Ascending aorta (tissue), 2 donors: ENCODE measurements at regions not wholly inside any gene's neighbourhood (a gene's known extent, or its start where the extent isn't known, plus 50 kb on each side); places are given as distances from the start of the nearest gene placed in this dataset.

ENCODE experiments used
- DNase-seq, 2 donors: peaks; one replicate each; pipeline ENCODE4 v3.0.0-alpha.2; 2019; ENCODE audit warnings: low spot score in 2 of 2
- H3K27ac ChIP-seq, 2 donors: fragments of 200-600 bp; sonication (generic); one replicate each; pipeline ENCODE4 v1.5.1; 2016 to 2017; ENCODE audit warnings: mild to moderate bottlenecking in 1 of 2
- H3K27me3 ChIP-seq: fragments of 200-600 bp; sonication (generic); one replicate; pipeline ENCODE4 v1.5.1; 2017
- H3K36me3 ChIP-seq, 2 donors: fragments of 200-600 bp; sonication (generic); one replicate each; pipeline ENCODE4 v1.5.1; 2016
- H3K4me1 ChIP-seq, 2 donors: fragments of 200-600 bp; sonication (generic); one replicate each; pipeline ENCODE4 v1.5.1; 2016 to 2017; ENCODE audit warnings: mild to moderate bottlenecking in 1 of 2
- H3K4me3 ChIP-seq, 2 donors: fragments of 200-600 bp; sonication (generic); one replicate each; pipeline ENCODE4 v1.5.1; 2016 to 2017; ENCODE audit warnings: mild to moderate bottlenecking in 1 of 2
- H3K9me3 ChIP-seq, 2 donors: fragments of 200-600 bp; sonication (generic); one replicate each; pipeline ENCODE4 v1.5.1; 2016
- intact Hi-C: fragments of 100-400 bp; cut with DNase I; formaldehyde crosslinking; loops from one replicate; pipeline ENCODE4 v1.15.1; 2023
- TF ChIP-seq, protein P1 (sequence below), 3 experiments: fragments of 200-600 bp in 2 of 3; fragments of 450-650 bp in 1 of 3; sonication (generic) in 2 of 3; IDR thresholded peaks; one replicate each; pipeline ENCODE4 v1.5.1; 2016 to 2019; ENCODE audit warnings: antibody characterized with exemption in 3 of 3, mild to moderate bottlenecking in 1 of 3, moderate library complexity in 1 of 3

DNA sequence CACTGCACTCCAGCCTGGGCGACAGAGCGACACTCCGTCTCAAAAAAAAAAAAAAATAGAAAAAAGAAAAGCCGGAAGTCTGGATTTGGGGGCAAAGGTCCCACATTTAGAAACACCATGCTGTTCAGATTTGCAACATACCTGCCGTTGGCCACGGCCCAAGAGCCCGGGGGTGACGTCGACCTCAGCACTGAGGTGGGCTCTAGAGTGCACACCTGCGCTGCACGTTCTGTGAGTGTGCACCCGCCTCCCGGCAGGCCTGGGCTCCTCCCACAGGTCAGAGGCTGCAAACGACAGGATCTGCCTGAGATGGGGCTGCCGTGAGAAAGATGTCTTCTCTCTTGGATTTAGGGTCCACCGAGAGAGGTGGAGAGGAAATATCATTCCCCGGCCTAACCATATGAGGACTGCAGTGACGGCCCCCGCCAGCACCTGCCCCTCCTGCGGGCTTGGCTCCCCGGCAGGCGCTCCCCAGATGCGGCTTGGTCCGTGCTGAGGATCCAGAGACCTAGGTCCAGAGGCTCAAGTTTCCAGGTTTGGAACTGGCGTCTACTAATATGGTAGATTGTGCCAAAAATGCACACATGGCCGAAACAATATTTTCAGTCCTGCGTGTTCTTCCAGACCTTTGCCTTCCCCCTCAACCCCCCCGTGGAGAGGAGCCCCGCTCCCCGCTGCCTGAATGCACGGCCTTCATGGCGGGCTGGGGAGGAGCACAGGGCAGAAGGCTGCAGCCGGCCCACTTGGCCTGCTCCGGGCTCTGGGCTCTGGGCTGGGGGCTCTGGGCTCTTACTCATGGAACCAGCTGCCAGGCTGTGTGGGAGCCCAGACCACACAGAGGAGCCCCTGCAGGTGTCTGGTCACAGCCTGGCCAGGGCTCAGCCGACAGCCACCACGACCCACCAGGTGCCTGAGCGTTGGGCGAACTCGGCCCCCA lies 58.8 kb upstream of the FBRSL1 start:
- no peak overlapping the region for H3K27ac ChIP-seq
- no peaks in the 10 kb centered on the region for H3K9me3 ChIP-seq
- no peak overlapping the region for H3K4me3 ChIP-seq
- no peaks in the 10 kb centered on the region for H3K27me3 ChIP-seq
- no peaks in the 10 kb centered on the region for H3K36me3 ChIP-seq
- H3K4me1 ChIP-seq = no peaks in the 10 kb centered on the region
- no peak for DNase-seq
- TF ChIP-seq, protein P1, sequence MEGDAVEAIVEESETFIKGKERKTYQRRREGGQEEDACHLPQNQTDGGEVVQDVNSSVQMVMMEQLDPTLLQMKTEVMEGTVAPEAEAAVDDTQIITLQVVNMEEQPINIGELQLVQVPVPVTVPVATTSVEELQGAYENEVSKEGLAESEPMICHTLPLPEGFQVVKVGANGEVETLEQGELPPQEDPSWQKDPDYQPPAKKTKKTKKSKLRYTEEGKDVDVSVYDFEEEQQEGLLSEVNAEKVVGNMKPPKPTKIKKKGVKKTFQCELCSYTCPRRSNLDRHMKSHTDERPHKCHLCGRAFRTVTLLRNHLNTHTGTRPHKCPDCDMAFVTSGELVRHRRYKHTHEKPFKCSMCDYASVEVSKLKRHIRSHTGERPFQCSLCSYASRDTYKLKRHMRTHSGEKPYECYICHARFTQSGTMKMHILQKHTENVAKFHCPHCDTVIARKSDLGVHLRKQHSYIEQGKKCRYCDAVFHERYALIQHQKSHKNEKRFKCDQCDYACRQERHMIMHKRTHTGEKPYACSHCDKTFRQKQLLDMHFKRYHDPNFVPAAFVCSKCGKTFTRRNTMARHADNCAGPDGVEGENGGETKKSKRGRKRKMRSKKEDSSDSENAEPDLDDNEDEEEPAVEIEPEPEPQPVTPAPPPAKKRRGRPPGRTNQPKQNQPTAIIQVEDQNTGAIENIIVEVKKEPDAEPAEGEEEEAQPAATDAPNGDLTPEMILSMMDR (IDR thresholded peaks at IDR 0.05) = no peak
- intact Hi-C loops = no loop called here

DNA sequence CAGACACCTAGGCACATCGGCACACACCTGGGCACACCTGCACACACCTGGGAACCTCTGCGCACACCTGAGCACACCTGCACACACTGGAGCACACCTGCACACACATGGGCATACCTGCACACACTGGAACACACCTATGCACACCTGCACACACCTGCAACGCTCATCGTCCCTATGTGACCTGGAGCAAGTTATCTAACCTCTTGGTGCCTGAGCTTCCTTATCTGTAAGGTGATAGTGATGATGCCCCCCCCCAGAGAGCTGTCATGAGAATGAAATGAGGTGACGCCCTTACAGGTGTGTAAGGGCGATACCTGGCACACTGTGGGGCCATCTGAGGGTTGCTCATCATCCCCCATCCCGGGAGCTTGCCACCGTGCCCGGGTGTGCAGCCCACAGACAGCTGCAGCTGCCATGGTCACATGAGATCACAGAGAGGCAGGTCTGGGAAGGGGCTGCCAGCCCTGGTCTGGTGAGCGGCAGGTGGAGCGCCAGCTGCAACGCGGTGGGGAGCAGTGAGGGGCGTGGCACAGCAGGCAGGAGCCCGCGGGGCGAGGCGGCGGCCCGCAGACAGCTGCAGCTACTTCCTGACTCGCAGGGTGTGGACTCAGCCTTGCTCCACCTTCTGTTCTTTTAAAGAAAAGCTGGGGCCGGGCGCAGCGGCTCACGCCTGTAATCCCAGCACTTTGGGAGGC lies 59.9 kb upstream of the FBRSL1 start:
- H3K27ac ChIP-seq = no peak overlapping the region
- H3K4me1 ChIP-seq = no peaks in the 10 kb centered on the region
- no peak overlapping the region for H3K4me3 ChIP-seq
- no peaks in the 10 kb centered on the region for H3K9me3 ChIP-seq
- no peaks in the 10 kb centered on the region for H3K36me3 ChIP-seq
- intact Hi-C loops = no loop called here
- no peak for DNase-seq
- TF ChIP-seq, protein P1 (IDR thresholded peaks at IDR 0.05) = no peak
- no peaks in the 10 kb centered on the region for H3K27me3 ChIP-seq

GRCh38 chr12:132429602-132429945 lies 60.4 kb upstream of the FBRSL1 start:
- intact Hi-C loops = no loop called here
- H3K27me3 ChIP-seq = no peaks in the 10 kb centered on the region
- no peaks in the 10 kb centered on the region for H3K9me3 ChIP-seq
- no peak overlapping the region for H3K27ac ChIP-seq
- H3K4me1 ChIP-seq = no peaks in the 10 kb centered on the region
- no peak for DNase-seq
- no peaks in the 10 kb centered on the region for H3K36me3 ChIP-seq
- TF ChIP-seq, protein P1 (IDR thresholded peaks at IDR 0.05) = no peak
- H3K4me3 ChIP-seq = no peak overlapping the region

DNA sequence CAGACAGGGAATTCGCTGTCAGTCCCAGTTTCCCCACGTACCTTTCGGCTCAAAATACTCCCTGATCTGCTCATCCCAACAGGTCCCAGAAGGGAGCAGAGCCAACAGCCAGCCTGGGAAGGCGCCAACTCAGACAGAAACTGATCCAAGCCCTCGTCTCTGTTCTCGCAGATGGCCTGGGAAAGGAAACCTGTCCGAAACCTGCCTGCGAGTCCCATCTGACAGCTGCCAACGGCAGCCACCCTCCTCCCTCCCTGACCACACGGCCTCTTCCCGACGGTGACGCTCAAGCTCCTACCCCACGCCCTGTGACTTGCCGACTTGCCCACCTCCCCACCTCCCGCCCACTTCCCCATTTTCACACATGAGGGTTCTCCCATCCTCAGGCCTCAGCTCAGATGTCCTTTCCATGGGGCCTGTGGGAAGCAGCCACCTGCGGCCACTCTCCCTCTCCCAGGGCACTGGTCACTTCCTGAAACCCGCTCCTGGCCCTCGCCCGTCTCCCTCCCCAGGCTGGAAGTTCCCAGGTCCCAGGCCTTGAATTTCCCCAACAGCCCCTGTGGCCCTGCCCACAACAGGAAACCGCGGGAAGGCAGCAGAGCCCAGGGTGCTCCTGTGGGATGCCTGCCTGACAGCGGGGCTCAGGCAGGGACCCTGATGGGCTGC lies 60.9 kb upstream of the FBRSL1 start:
- Histone ChIP-seq H3K4me3 (no peak overlapping the region), H3K27ac (no peak overlapping the region), H3K27me3 (no peaks in the 10 kb centered on the region), H3K9me3 (no peaks in the 10 kb centered on the region), H3K36me3 (no peaks in the 10 kb centered on the region), H3K4me1 (no peaks in the 10 kb centered on the region)
- TF ChIP-seq, protein P1 (IDR thresholded peaks at IDR 0.05) = no peak
- intact Hi-C loops = no loop called here
- DNase-seq = no peak

DNA sequence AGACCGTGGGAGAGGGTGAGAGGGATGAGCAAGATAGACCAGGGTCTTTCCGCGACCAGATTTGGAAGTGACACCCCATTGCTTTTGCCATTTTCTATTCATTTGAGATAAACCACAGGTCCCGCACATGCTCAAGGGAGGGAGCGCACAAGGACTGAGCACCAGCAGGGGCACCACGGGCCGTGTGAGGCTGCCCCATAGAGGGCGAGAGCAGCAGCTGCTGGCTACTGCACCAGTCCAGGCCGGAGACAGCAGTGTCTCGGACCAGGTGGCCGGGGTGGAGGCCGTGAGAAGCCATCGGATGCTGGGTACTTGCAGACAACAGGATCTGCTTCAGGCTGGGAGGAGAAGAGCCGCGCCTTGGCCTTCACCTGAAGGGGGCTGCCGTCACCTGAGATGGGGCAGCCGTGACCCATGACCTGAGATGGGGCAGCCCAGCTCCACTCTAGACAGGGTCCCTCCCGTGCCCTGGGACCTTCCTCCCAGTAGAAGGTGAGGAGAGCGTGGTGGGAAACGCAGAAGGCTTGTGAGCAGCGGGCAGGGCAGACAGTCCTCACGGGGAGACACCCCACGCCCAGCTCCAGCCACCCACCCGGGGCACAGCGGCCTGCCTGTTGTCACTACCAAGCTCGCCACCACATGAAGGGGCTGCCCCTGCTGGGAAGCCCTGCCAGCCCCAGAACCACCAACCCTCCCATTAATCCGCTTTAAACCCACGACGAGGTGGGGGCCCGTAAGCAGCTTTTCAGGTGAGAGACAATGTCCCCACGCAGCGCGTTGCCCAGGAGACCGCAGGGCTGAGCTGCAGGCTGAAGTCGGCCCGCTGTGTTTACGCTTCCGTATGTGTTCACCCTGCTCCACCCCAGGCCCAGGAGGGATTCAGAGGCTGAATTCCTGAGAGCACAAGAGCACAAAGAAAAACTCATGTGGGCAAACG lies 61.7 kb upstream of the FBRSL1 start:
- H3K4me1 ChIP-seq = no peaks in the 10 kb centered on the region
- DNase-seq = no peak
- H3K27me3 ChIP-seq = no peaks in the 10 kb centered on the region
- no peak overlapping the region for H3K4me3 ChIP-seq
- intact Hi-C loops = no loop called here
- no peak overlapping the region for H3K27ac ChIP-seq
- no peaks in the 10 kb centered on the region for H3K36me3 ChIP-seq
- H3K9me3 ChIP-seq = no peaks in the 10 kb centered on the region
- TF ChIP-seq, protein P1 (IDR thresholded peaks at IDR 0.05) = no peak
